ENCODE measurements at regions not wholly inside any gene's neighbourhood (a gene's known extent, or its start where the extent isn't known, plus 50 kb on each side); places are given as distances from the start of the nearest gene placed in this dataset.

GRCh38 chr22:47552541-47553205 lies 790.2 kb downstream of the TBC1D22A start:
- Histone ChIP-seq H3K27ac (ENCODE audit: poor library complexity, severe bottlenecking) (no peak overlapping the region), H3K4me3 (ENCODE audit: severe bottlenecking) (no peak overlapping the region), H3K4me1 (ENCODE audit: insufficient read depth, poor library complexity, severe bottlenecking) (no peaks in the 10 kb centered on the region), H3K9me3 (ENCODE audit: severe bottlenecking) (no peaks in the 10 kb centered on the region), H3K36me3 (ENCODE audit: low read depth) (no peaks in the 10 kb centered on the region), H3K27me3 (ENCODE audit: insufficient read depth, poor library complexity, severe bottlenecking) (peaks cover 19% of the 10 kb centered on the region)
- DNase-seq (ENCODE audit: low spot score) (no peak), ATAC-seq (ENCODE audit: low read depth) (no peak)
- TF ChIP-seq CTCF (IDR thresholded peaks at IDR 0.05; ENCODE audit: poor library complexity, severe bottlenecking) = no peak

DNA sequence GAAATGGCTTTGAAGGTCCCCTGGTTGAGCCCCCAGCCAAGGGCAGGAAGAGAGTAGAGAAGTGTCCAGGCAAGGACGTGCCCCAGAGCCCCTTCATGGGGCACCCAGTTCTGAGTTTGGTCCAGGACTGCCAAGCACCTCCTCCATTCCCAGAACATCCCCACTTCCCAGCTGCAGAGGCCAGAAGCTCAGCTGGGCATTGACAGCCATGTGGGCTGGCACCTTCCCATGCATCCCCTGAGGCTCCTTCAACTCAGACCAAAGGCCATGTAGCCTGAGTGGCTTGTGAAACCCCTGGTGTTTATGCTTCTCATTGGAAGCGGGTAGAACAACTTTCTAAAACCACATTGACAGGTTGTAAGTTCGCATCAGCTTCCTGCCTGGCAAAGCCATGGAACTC lies 789.6 kb downstream of the TBC1D22A start:
- DNase-seq (ENCODE audit: low spot score) = no peak

GRCh38 chr22:47551431-47551775 lies 789.0 kb downstream of the TBC1D22A start:
- peaks cover 19% of the 10 kb centered on the region for H3K27me3 ChIP-seq (ENCODE audit: insufficient read depth, poor library complexity, severe bottlenecking)
- H3K36me3 ChIP-seq (ENCODE audit: low read depth) = no peaks in the 10 kb centered on the region
- DNase-seq (ENCODE audit: low spot score) (no peak), ATAC-seq (ENCODE audit: low read depth) (no peak)
- H3K27ac ChIP-seq (ENCODE audit: poor library complexity, severe bottlenecking) = no peak overlapping the region
- no peaks in the 10 kb centered on the region for H3K4me1 ChIP-seq (ENCODE audit: insufficient read depth, poor library complexity, severe bottlenecking)
- H3K4me3 ChIP-seq (ENCODE audit: severe bottlenecking) = no peak overlapping the region
- TF ChIP-seq CTCF (IDR thresholded peaks at IDR 0.05; ENCODE audit: poor library complexity, severe bottlenecking) = no peak
- H3K9me3 ChIP-seq (ENCODE audit: severe bottlenecking) = no peaks in the 10 kb centered on the region

More for the DNA sequence above, 789.6 kb downstream of the TBC1D22A start:
- peaks cover 19% of the 10 kb centered on the region for H3K27me3 ChIP-seq (ENCODE audit: insufficient read depth, poor library complexity, severe bottlenecking)
- no peaks in the 10 kb centered on the region for H3K9me3 ChIP-seq (ENCODE audit: severe bottlenecking)
- no peak overlapping the region for H3K27ac ChIP-seq (ENCODE audit: poor library complexity, severe bottlenecking)
- no peaks in the 10 kb centered on the region for H3K4me1 ChIP-seq (ENCODE audit: insufficient read depth, poor library complexity, severe bottlenecking)
- H3K4me3 ChIP-seq (ENCODE audit: severe bottlenecking) = no peak overlapping the region
- no peaks in the 10 kb centered on the region for H3K36me3 ChIP-seq (ENCODE audit: low read depth)
- no peak for TF ChIP-seq CTCF (IDR thresholded peaks at IDR 0.05; ENCODE audit: poor library complexity, severe bottlenecking)
- ATAC-seq (ENCODE audit: low read depth) = no peak

GRCh38 chr22:47550524-47551430 lies 788.3 kb downstream of the TBC1D22A start:
- Histone ChIP-seq H3K27ac (ENCODE audit: poor library complexity, severe bottlenecking) (no peak overlapping the region), H3K9me3 (ENCODE audit: severe bottlenecking) (no peaks in the 10 kb centered on the region), H3K36me3 (ENCODE audit: low read depth) (no peaks in the 10 kb centered on the region), H3K4me3 (ENCODE audit: severe bottlenecking) (no peak overlapping the region), H3K4me1 (ENCODE audit: insufficient read depth, poor library complexity, severe bottlenecking) (no peaks in the 10 kb centered on the region), H3K27me3 (ENCODE audit: insufficient read depth, poor library complexity, severe bottlenecking) (peaks cover 19% of the 10 kb centered on the region)
- DNase-seq (ENCODE audit: low spot score) = no peak
- no peak for ATAC-seq (ENCODE audit: low read depth)
- no peak for TF ChIP-seq CTCF (IDR thresholded peaks at IDR 0.05; ENCODE audit: poor library complexity, severe bottlenecking)
